HG03571 (cell line): ENCODE measurements at regions not wholly inside any gene's neighbourhood (a gene's known extent, or its start where the extent isn't known, plus 50 kb on each side); places are given as distances from the start of the nearest gene placed in this dataset.
"Not testable (repeated sequence)": the region's sequence is repeated elsewhere in the genome, so short reads cannot be mapped to it uniquely, and the experiment has no call there.

ENCODE experiments used
- ATAC-seq: cut with Tn5 transposase; IDR thresholded peaks from one replicate; pipeline ENCODE4 v1.9.1; 2021; ENCODE audit not compliant: unreplicated experiment

DNA sequence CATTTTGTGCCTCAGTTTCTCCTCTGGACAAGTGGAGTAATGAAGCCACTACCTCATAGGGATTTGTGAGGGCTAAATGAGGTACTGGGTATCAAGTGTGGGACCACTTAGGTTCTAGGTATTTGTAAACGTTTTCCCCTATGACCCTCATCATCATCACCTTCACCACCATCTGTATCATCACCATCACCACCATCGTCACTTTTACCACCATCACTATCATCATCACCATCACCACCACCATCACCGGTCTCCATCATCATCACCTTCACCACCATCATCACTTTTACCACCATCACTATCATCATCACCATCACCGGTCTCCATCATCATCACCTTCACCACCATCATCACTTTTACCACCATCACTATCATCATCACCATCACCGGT, 94.1 kb upstream of the GSE1 start:
- ATAC-seq: not testable (repeated sequence)

DNA sequence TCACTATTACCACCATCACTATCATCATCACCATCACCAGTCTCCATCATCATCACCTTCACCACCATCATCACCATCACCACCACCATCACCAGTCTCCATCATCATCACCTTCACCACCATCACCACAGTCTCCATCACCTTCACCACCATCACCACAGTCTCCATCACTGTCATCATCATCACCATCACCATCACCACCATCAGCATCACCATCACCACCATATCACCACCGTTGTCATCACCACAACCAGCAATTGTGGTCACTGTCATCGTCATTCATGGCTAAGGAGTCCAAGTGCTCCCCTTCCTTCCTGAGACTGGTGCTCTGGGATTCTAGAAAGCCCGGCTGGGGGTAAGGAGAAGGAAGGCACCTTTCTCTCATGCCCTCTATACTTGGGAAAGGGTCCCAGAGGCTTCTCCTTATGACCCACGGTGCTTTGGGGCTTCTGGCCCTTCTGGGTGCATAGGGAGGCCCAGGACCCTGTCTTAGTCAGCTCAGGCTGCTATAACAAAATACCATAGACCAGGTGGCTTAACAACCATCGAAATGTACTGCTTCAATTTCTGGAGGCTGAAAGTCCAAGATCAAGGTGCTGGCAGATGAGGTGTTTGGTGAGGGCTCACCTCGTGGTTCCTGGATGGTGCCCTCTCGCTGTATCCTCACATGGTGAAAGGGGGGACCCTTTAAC, 93.4 kb upstream of the GSE1 start:
- no peak for ATAC-seq

DNA sequence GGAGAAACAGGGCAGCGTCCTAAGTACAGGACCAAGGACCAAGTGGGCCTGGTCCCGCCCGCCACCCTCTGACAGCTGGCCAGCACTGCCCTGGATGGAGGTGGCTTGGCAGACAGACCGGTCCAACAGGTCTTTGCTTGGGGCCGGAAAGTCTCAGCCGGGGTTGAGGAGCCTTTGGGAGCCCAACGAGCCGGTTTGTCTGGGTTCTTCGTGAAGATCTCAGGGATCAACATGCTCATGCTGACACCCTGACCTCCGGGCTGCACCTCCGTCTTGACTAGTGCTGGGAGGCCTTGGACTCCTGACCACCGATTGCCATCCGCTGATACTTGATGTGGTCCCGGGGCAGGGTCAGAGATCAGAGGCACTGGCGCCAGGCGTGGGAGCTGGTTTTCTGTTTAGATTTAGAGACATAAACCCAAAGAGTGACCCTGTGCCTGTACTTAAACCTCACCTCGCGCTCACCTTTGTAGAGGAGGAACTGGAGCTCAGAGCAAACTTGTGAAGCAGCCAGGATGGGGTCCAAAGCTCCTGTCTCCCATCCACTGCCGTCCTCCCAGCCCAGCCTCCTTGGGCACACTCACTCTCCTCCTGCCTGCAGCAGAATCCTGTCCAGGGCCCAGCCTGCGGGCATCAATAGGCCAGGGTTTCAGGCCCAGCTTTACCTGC, 92.1 kb upstream of the GSE1 start:
- ATAC-seq: no peak

DNA sequence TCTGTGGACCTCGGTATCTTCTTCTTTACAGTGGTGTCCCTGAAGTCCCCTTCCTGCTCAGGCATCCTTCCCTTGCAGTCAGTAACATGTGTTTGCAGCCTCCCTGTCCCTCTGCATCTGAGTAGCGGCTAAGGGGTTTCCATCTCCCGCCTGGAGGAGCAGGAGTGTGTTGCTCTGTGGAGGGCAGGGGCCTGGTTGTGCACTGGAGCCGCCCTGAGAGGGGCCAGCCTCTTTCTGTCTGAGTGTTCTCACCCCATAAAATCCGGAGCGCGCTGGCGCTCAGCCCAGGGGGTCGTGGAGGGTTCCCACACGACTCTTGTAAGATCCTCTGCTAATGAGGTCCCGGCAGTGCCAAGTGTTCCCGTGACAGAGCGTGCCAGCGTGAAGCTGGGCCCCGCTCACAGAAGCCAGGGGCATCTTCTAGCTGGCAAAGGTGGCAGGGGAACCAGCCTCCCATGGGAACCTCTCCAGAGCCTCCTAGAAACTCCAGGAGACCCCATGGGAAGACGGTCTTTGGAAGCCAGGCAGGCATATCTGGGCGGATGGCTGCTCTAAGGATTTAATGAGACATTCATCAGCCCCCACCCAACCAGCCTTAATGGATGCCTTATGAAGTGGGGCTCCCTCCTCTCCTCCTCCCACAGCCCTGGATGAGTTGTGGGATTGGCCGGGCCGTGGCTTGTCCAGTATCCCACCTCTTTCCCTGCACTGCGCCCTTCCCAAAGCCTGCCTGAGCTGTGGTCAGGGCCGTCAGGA, 91.4 kb upstream of the GSE1 start:
- ATAC-seq: no peak

DNA sequence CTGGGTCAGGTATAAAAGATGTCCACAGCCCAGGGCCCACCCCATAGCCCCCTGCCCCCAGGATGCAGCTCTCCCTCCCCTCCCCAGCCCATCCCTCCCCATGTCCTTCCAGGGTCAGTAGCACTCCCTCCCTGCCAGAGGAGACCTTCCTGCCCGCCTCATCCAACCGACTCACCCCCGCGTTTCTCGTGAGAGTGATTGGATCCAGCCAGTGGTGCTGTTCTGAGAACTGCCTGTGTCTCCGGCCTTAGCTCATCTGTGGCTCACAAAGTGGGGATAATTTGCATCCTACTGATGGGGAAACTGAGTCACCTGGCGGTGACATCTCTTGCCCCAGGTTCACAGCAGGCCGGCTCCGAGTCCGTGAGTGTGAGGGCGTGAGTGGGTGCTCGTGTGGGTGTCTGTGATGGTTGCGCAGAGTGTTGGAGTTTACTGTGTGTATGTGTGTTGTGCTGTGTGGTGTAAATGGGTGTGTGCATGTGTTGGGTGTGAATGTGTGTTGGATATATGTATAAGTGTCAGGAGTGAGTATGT, 90.7 kb upstream of the GSE1 start:
- no peak for ATAC-seq

DNA sequence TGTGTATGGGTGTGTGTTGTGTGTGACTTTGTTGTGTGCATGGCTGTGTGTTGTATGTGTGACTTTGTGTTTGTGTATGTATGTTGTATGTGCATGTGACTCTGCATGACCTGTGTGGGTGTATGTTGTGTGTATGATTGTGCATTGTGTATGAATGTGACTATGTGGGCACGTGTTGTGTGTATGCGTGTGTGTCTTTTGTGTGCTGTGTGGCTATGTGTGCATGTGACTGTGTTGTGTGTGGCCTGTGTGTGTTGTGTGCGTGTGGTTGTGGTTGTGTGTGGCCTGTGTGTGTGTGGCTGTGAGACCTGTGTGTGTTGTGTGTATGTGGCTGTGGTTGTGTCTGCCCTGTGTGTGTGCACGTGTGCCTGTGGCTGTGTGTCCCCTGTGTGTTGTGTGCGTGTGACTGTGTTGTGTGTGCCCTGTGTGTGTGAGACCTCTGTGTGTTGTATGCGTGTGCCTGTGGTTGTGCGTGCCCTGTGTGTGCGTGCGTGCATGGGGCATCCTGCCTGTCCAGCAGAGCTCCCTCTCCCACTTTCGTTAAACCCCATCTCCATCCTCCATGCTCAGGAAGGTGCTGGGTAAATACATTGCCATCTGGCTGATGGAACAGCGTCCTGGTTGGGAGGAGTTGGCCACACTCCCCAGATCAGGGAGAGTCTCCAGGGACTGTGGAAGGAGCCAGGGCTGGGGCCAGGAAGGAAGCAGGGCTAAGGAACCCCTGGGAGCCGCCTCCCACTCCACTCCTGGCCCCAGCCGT, 90.1 kb upstream of the GSE1 start:
- ATAC-seq: no peak

DNA sequence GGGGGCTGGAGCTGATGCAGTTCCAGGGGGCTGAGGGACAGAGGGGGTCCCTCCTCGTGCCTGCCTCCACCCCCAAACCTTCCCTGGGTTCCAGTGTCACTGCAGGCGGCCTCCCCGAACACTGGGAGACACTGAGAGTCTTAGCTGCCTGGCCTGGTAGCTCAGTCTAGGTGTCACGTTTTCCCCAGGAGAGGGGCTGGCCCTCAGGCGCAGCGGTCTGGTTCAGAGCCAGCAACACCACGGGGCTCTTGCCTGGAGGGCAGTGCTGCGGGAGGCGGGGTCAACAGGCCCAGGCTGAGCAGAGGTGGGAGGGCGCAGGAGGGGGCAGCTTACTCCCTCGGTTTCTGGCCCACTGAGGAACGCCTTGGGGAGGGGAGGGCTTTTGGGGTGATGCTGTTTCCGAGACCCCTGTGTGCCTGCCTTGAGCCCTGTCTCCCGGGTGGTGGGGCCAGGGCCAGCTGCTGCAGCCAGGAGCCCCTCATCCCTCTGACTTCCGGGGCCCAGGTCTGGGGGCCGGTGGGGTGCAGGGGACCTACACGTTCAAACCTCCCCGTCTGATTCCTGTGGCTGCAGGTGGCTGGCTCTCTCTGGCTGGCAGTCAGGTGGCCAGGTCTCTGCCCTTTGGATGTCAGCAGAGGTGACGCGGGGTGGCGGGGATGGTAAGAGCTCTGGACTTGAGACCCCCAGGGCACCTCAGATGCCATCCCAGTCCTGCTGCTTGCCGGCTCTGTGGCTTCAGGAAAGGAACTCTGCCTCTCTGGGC, 89.3 kb upstream of the GSE1 start:
- ATAC-seq: no peak

DNA sequence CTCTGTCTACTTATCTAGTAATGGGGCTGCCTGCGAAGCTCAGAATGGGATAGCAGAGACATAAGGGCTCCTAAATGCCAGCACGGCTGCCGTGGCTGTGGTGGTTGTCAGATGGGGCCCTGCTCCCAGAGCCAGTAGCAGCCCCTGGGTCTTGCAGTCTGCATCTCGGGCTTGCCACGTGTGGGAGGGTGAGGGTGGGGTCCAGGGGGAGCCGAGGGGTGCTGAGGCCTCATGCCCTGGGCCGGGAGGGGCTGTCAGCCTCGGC, 88.8 kb upstream of the GSE1 start:
- no peak for ATAC-seq

DNA sequence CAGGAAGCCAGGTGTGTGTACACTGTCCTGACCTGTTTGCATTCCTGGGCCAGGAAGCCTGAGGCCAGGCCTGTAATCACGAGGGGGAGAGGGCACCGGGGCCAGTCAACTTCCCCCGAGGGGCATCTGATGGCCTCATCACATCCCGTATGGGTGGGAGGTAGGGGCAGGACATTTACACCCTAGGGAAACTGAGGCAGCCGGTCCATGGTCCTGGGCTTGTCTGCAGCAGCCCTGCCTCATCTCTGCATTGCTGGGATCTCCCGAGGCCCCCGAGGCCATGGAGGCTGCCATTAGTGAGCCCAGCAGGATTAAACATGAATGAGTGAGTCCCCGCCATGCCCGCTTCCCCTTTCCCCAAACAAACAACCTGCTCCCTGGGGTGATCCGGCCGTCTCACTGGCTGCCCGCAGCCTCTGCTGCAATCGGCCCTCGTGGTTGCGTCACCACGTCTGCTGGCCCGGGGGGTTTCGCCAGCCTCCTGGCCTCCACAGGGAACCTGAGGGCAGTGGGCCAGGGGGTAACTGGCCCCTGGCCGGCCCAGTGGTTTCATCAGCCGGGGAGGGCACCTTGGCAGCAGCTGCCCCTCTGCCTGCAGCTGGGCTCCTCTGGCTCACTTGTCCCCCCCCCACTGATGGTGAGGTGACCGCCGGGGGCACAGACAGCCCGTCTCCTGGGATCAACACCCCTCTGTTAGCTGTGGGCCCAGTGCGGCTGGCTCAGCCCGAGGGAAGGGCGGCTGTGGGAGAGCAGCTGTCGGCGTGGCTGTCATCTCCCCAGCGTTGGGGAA, 88.3 kb upstream of the GSE1 start:
- ATAC-seq: no peak

DNA sequence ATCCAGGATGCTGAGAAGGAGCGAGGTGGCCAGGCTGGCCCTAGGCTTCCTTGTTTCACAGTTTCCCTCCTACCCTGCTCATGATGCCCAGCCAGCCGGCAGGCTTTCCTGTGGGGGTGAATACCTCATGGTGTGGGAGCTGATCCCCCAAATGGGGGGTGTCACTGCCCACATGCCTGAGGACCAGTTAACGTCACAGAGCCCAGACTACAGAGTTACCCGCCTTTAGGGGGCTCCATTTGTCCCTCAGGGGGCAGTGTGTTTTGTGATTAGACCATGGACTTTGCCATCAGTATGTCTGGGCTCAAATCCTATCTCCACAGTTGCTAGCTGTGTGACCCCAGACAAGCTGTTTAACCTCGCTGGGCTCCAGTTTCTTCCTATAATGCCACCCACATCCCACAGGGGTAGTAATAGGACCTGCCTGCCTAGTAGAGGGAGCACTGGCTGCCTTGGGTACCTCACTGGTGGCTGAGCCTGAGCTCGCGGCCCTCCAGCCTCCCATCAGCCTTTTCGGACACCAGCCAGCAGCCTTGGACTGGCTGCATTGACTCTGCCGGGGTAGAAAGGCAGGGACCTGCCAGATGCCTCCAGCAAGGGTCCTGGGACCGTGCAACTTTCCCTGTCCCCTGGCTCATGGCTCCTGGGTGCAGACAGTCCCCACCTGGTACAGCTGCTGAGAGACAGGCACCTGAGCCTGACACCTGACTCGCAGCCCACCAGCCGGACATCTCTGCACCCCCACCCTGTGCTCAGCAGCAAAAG, 87.5 kb upstream of the GSE1 start:
- ATAC-seq: no peak

DNA sequence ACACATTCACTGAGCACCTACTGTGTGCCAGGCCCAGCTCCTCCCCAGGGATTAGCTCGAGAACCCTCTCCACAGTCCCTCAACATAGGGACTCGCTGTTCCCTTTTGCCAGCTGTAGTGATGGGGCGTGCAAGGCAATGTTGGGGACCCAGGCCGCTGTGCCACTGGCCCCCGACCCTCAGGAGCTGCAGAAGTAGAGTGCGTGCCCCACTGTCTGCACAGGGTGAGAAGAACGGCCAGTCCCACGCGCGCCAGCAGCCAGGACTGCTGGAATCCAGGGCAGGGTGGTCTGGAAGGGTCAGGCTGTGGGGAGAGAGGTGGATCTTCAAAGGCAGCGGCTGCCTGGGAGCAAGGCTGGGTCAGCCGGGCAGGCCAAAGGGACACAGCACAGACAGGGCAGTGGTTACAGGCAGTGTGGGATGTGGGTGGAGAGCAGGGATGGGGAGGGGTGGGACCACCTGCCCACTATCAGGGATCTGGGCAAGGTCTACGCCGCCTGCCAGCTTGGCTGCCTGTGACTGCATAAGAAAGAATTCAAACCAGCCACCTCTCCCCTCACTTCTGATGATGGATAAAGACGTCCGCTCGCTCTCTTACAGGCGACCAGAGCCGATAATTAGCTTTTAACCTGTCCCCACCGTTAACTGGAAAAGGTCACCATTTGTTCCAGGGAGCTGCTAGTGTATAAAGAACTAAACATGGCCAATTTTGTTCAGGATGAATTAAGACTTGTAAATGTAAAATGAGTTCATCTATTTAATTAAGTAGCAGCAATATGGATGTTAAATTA, 86.7 kb upstream of the GSE1 start:
- no peak for ATAC-seq

DNA sequence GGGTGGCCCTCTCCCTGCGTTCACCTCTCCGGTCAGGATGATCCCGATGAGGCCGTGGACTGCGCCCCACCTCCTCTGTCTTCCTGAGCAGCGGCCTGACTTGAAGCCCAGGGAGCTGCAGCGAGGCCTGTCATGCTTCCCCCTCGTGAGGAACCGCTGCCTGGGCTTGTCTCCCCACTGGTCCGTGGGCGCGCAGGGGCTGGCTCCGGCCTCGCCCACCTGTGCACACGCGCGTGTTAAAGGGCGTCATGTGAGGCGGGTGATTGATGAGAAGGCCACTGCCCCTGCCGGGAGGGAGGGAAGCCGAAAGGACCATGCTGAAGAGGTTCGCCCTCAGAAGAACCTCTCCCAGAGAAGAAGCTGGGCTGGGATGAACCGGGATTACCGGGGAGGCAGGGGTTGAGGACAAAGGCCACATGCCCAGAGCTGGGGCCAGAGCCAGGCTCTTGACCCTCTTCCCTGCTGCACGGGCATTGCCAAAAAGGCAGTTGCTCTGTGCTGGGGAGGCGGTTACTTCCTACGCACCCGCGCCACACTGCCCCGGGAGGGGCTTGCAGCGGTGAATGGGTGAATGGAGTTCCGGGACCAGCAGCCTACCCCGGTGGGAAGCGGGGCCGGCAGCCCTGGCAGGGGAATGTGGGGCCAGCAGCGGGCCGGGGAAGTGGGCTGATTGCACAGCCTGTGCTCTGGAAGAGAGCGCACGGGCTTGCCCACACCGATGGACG, 85.9 kb upstream of the GSE1 start:
- no peak for ATAC-seq

DNA sequence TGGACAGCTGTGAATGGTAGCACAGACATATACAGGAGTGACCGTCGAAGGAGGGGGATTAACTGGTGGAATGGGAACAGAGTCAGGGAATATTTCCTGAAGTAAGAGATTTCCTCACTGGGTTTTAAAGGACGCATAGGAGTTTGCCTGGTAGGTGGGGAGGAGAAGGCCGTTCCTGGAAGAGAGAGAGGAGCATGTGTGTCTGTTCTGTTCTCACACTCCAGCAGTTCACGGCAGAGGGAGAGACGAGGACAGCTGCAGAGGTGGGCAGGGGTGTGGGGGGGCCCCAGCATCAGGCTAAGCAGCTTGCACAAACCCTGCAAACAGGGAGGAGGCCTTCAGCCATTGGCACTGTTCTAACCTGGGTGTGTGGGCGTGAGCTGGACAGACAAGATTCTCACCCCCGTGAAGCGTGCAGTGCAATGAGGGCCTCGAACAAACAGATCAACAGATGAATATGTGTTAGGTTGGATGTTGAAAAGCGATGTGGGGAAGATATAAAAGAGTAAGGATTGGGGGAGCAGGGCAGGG, 85.3 kb upstream of the GSE1 start:
- ATAC-seq: no peak

DNA sequence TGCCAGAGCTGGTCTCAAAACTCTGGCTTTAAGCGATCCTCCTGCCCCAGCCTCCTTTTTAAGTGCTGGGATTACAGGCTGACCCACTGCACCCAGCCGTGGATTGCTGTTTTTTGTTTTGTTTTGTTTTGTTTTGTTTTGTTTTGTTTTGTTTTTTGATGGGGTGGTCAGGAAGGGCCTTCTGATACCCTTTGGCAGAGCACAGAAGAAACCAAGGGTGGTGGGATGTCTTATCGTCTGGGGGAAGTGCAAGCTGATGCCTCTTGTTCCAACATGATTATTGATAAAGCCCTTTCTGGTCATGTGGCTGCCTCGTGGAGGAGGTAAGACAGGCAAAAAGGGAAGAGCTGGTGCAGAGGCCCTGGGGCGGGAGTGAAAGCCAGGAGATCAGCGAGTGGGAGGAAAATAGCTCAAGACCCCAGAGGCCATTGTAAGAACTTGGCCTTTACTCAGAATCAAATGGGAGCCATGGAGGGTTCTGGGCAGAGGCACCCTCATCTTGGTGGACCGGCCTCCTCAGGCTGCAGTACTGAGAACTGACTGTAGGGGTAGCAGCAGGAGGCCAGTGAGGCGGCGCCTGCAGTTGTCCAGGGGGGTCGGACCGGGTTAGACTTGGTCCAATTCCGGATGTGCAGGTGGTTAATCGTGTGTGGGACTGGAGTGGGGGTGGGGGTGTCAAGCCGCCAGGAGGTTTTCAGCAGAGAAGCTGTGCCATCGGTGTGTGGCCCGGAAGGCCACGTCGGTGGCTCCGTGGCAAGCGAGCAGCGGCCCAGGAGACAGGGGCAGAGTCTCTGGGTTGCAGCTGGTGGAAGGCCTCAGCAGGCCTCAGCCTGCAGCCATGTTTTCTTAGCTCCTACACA, 84.4 kb upstream of the GSE1 start:
- no peak for ATAC-seq

DNA sequence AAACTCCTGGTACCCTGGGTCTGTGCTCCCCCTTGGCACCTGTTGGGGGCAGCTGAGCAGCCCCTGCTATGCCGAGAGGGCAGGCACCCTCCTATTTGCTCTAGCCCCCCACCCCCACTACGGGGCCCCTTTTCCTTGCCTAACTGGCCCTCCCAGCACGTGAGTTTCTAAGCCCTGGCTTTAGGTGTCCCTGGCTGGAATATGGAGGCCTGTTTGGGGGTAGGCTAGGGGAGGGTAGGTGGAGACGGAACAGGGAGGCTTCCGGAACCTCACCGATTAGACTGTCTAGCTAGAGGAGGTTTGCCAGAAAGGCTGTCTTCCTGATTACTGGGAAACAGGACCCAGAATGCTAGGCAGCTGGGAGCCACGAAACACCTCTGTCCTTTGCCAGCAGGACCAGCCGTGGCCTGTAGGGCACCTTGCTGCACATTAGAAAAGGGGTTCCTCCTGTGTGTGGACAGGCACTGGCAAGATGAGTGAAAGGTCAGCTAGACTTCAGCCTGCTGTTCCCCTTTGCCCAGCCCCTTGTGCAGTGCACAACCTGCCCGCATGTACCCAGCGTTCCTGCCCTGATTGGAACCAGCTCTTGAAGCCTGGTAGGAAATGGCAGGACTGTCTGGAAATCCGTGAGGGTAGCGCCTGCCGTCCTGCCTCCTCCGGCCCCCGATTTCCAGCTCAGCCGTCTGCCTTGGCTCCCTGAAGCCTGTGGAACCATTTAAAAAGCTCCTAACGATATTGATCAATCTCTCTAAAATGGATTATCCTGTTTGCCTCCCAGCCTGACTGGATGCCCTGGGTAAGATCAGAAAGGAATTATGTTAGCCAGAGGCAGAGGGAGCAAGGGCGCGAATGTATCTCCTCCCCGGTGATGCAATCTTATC, 83.4 kb upstream of the GSE1 start:
- ATAC-seq: no peak

DNA sequence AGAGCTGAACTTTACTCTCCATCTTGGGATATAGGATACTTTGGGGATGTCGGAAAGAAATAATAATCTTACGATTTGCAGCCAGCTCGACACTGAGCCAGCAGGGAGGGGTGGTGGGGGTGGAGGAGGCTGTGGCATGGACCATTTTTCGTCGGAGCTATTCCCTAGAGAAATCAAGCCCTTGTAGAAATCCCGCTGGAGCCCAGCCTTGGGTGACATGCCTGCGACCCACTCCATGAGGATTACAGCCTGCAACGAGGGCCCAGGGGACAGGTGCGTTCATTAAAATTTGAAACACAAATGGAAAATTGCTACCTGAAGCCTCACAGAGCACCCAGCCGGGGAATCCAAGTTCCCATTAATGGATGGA, 82.8 kb upstream of the GSE1 start:
- ATAC-seq: no peak
